HepG2 (cell line): ENCODE measurements at regions not wholly inside any gene's neighbourhood (a gene's known extent, or its start where the extent isn't known, plus 50 kb on each side); places are given as distances from the start of the nearest gene placed in this dataset.

Source experiments
- BCL6 ChIP-seq: IDR thresholded peaks from 2 replicates; pipeline ENCODE4 v1.6.1; 2016; ENCODE audit warnings: missing genetic modification reagents, missing compliant biosample characterization
- CHD2 ChIP-seq: IDR thresholded peaks from 2 replicates; pipeline ENCODE4 v1.6.1; 2011; ENCODE audit warnings: low read depth, low read length, improper control_type of control experiment
- DNMT3B ChIP-seq: conservative IDR thresholded peaks from 2 replicates; pipeline ENCODE4 v1.6.1; 2016; ENCODE audit warnings: missing biosample characterization, control low read depth
- FOSL1 ChIP-seq: sonication (generic); formaldehyde crosslinking; IDR thresholded peaks from 2 replicates; pipeline ENCODE4 v1.9.0; 2021; ENCODE audit warnings: missing genetic modification reagents, borderline replicate concordance
- FOSL2 ChIP-seq: sonication (generic); formaldehyde crosslinking; IDR thresholded peaks from 2 replicates; pipeline ENCODE4 v1.4.0; 2020; ENCODE audit warnings: missing genetic modification reagents
- FOXP1 ChIP-seq, 2 experiments: fragments of 450-650 bp in 1 of 2; IDR thresholded peaks; 2 replicates each; pipeline ENCODE4 v1.6.1; 2017 to 2018; ENCODE audit warnings: antibody characterized with exemption in 1 of 2
- IRF2 ChIP-seq: IDR thresholded peaks from 2 replicates; pipeline ENCODE4 v1.6.1; 2018; ENCODE audit warnings: missing genetic modification reagents, missing compliant biosample characterization
- NR2C2 ChIP-seq: sonication (generic); formaldehyde crosslinking; IDR thresholded peaks from 2 replicates; pipeline ENCODE4 v1.4.0; 2020; ENCODE audit warnings: missing genetic modification reagents, mild to moderate bottlenecking, moderate library complexity, borderline replicate concordance
- REXO4 ChIP-seq: sonication (generic); formaldehyde crosslinking; IDR thresholded peaks from 2 replicates; pipeline ENCODE4 v1.8.0; 2022; ENCODE audit warnings: missing genetic modification reagents, mild to moderate bottlenecking, borderline replicate concordance
- SIX4 ChIP-seq: sonication (generic); formaldehyde crosslinking; IDR thresholded peaks from 2 replicates; pipeline ENCODE4 v1.4.0; 2020; ENCODE audit warnings: missing genetic modification reagents
- ZBTB25 ChIP-seq: IDR thresholded peaks from 2 replicates; pipeline ENCODE4 v1.6.1; 2018; ENCODE audit warnings: missing genetic modification reagents
- ZFP62 ChIP-seq: sonication (generic); formaldehyde crosslinking; IDR thresholded peaks from 2 replicates; pipeline ENCODE4 v1.4.0; 2020; ENCODE audit warnings: missing genetic modification reagents
- ZNF333 ChIP-seq: sonication (generic); formaldehyde crosslinking; IDR thresholded peaks from 2 replicates; pipeline ENCODE4 v1.4.0; 2020; ENCODE audit warnings: mild to moderate bottlenecking, missing genetic modification reagents, borderline replicate concordance
- ZNF567 ChIP-seq: sonication (generic); formaldehyde crosslinking; IDR thresholded peaks from 2 replicates; pipeline ENCODE4 v1.8.1; 2023; ENCODE audit warnings: mild to moderate bottlenecking, missing genetic modification reagents, borderline replicate concordance
- ZNF883 ChIP-seq: sonication (generic); formaldehyde crosslinking; IDR thresholded peaks from 2 replicates; pipeline ENCODE4 v1.5.1; 2020; ENCODE audit warnings: mild to moderate bottlenecking, missing genetic modification reagents; ENCODE audit errors: not compliant biosample characterization
- TF ChIP-seq, protein P1 (sequence below): sonication (generic); formaldehyde crosslinking; IDR thresholded peaks from 2 replicates; pipeline ENCODE4 v1.5.0; 2020; ENCODE audit warnings: missing genetic modification reagents
- TF ChIP-seq, protein P2 (sequence below): sonication (generic); formaldehyde crosslinking; IDR thresholded peaks from 2 replicates; pipeline ENCODE4 v1.5.1; 2020; ENCODE audit warnings: mild to moderate bottlenecking, missing genetic modification reagents, moderate library complexity
- TF ChIP-seq, protein P3 (sequence below): sonication (generic); formaldehyde crosslinking; IDR thresholded peaks from 2 replicates; pipeline ENCODE4 v1.4.0; 2020; ENCODE audit warnings: missing genetic modification reagents
- TF ChIP-seq, protein P4 (sequence below): sonication (generic); formaldehyde crosslinking; IDR thresholded peaks from 2 replicates; pipeline ENCODE4 v1.4.0; 2020; ENCODE audit warnings: mild to moderate bottlenecking, missing genetic modification reagents, borderline replicate concordance
- TF ChIP-seq, protein P5 (sequence below): sonication (generic); formaldehyde crosslinking; IDR thresholded peaks from 2 replicates; pipeline ENCODE4 v1.5.0; 2020; ENCODE audit warnings: missing genetic modification reagents, mild to moderate bottlenecking, borderline replicate concordance

DNA sequence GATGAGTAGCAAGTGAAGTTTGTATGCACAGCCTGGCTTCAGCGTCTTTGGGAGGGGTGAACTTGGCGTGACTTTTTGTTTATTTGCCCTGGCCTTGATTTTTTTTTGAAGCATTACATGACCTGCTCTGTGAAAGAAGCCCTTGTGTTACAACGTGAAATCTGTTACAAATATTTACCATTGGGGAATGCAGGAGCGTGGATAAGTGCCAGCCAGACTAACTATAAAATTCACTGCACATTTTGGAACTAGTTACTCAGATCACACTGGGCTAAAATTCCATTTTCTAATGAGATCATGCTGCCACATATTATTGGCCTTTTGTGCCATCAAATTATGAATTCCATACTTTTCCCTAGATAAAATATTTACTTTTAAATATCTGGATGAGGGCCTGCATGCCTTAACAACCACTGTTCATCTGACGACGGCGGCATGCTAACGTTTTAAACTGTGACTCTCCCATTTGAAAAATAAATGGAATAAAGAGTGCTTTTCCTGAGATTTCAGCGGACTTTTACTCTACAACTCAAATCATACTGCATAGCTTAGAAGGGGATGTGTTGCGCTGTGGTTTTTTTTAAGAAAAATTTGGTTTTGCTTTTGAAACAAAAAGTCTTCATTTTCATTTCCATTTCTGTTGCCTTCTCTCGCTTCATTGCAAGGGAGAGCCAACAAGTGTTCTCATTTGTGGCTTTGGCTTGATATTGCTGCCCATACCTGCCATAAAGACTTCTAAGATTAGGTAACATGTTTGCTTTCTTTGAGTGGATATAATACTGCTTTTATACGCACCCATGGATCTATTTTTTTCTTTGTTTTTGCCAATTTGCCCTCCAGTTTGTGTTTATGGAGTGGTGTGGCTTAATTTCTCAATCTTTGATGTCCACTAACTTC lies 352.2 kb downstream of the TFEC start (continued):
- TF ChIP-seq ZNF567 (no peak), FOXP1 (IDR thresholded peaks at IDR 0.05) (peak; percentile 81), FOXP1 (CRISPR knock-in tag; IDR thresholded peaks at IDR 0.05) (peak; percentile 92), ZNF883 (CRISPR knock-in tag) (no peak), CHD2 (no peak), ZBTB25 (CRISPR knock-in tag) (peak; percentile 57; the same call in 1 of the 2 replicates), NR2C2 (0 out of 2 replicates have a peak, but pooled peaks have one; percentile 15), BCL6 (CRISPR knock-in tag) (peak; percentile 86), FOSL2 (CRISPR knock-in tag) (peak; percentile 67), IRF2 (CRISPR knock-in tag) (peak; percentile 43; the same call in 1 of the 2 replicates), DNMT3B (CRISPR knock-in tag) (no peak), FOSL1 (CRISPR knock-in tag) (no peak), ZFP62 (no peak), REXO4 (CRISPR knock-in tag) (no peak), SIX4 (CRISPR knock-in tag) (no peak), ZNF333 (CRISPR knock-in tag) (no peak)
- TF ChIP-seq, protein P1, sequence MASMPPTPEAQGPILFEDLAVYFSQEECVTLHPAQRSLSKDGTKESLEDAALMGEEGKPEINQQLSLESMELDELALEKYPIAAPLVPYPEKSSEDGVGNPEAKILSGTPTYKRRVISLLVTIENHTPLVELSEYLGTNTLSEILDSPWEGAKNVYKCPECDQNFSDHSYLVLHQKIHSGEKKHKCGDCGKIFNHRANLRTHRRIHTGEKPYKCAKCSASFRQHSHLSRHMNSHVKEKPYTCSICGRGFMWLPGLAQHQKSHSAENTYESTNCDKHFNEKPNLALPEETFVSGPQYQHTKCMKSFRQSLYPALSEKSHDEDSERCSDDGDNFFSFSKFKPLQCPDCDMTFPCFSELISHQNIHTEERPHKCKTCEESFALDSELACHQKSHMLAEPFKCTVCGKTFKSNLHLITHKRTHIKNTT (CRISPR knock-in tag), result no peak
- TF ChIP-seq, protein P2, sequence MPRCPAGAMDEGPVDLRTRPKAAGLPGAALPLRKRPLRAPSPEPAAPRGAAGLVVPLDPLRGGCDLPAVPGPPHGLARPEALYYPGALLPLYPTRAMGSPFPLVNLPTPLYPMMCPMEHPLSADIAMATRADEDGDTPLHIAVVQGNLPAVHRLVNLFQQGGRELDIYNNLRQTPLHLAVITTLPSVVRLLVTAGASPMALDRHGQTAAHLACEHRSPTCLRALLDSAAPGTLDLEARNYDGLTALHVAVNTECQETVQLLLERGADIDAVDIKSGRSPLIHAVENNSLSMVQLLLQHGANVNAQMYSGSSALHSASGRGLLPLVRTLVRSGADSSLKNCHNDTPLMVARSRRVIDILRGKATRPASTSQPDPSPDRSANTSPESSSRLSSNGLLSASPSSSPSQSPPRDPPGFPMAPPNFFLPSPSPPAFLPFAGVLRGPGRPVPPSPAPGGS (CRISPR knock-in tag), result no peak
- TF ChIP-seq, protein P3, sequence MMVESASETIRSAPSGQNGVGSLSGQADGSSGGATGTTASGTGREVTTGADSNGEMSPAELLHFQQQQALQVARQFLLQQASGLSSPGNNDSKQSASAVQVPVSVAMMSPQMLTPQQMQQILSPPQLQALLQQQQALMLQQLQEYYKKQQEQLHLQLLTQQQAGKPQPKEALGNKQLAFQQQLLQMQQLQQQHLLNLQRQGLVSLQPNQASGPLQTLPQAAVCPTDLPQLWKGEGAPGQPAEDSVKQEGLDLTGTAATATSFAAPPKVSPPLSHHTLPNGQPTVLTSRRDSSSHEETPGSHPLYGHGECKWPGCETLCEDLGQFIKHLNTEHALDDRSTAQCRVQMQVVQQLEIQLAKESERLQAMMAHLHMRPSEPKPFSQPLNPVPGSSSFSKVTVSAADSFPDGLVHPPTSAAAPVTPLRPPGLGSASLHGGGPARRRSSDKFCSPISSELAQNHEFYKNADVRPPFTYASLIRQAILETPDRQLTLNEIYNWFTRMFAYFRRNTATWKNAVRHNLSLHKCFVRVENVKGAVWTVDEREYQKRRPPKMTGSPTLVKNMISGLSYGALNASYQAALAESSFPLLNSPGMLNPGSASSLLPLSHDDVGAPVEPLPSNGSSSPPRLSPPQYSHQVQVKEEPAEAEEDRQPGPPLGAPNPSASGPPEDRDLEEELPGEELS (CRISPR knock-in tag), result peak; percentile 95
- TF ChIP-seq, protein P4, sequence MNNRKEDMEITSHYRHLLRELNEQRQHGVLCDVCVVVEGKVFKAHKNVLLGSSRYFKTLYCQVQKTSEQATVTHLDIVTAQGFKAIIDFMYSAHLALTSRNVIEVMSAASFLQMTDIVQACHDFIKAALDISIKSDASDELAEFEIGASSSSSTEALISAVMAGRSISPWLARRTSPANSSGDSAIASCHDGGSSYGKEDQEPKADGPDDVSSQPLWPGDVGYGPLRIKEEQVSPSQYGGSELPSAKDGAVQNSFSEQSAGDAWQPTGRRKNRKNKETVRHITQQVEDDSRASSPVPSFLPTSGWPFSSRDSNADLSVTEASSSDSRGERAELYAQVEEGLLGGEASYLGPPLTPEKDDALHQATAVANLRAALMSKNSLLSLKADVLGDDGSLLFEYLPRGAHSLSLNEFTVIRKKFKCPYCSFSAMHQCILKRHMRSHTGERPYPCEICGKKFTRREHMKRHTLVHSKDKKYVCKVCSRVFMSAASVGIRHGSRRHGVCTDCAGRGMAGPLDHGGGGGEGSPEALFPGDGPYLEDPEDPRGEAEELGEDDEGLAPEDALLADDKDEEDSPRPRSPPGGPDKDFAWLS (CRISPR knock-in tag), result no peak
- TF ChIP-seq, protein P5, sequence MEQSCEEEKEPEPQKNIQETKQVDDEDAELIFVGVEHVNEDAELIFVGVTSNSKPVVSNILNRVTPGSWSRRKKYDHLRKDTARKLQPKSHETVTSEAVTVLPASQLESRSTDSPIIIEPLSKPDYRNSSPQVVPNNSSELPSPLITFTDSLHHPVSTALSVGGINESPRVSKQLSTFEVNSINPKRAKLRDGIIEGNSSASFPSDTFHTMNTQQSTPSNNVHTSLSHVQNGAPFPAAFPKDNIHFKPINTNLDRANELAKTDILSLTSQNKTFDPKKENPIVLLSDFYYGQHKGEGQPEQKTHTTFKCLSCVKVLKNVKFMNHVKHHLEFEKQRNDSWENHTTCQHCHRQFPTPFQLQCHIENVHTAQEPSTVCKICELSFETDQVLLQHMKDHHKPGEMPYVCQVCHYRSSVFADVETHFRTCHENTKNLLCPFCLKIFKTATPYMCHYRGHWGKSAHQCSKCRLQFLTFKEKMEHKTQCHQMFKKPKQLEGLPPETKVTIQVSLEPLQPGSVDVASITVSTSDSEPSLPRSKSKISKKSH, result no peak
